AG04449 (cell line): ENCODE measurements at regions not wholly inside any gene's neighbourhood (a gene's known extent, or its start where the extent isn't known, plus 50 kb on each side); places are given as distances from the start of the nearest gene placed in this dataset.
A peak's percentile ranks its signal among the peaks of the same experiment; 100 is the strongest.

Source experiments
- CTCF ChIA-PET: fragments of 350-600 bp; formaldehyde crosslinking; extraction: SDS; loops from one replicate; lab custom pipeline; 2021; ENCODE audit warnings: antibody characterized with exemption; lab: Yijun Ruan, JAX
- POLR2A ChIA-PET: fragments of 400-600, 350-600 bp; formaldehyde crosslinking; extraction: SDS; loops from one replicate; lab custom pipeline; 2020; ENCODE audit warnings: antibody characterized with exemption, inconsistent platforms; lab: Yijun Ruan, JAX
- DNase-seq: peaks from one replicate; pipeline ENCODE4 v3.0.0-alpha.2; 2010; ENCODE audit warnings: low read depth, low spot score
- H3K4me3 ChIP-seq: 2 replicates; pipeline ENCODE4 v1.5.1; 2011; ENCODE audit warnings: low read depth, mild to moderate bottlenecking, control low read depth, low read length
- CTCF ChIP-seq: IDR thresholded peaks from one replicate; pipeline ENCODE4 v1.5.1; 2011; ENCODE audit warnings: mild to moderate bottlenecking, moderate library complexity, low read length, control low read depth, inconsistent platforms; ENCODE audit not compliant: insufficient read depth; ENCODE audit errors: missing control alignments

- no peak overlapping the region for H3K4me3 ChIP-seq
- no peak for DNase-seq
- CTCF ChIA-PET = interaction anchor here (1.1 kb wide), 1 partner anchor 9 kb away, joined by 3 read pairs; no protein-coding TSS in a partner anchor
- POLR2A ChIA-PET = no interaction called here
- TF ChIP-seq CTCF = no peak
Measured at GRCh38 chr7:112874909-112875308, 84.7 kb upstream of the TMEM168 start.

- no peak overlapping the region for H3K4me3 ChIP-seq
- POLR2A ChIA-PET = no interaction called here
- DNase-seq = no peak
- TF ChIP-seq CTCF = no peak
- CTCF ChIA-PET = interaction anchor here (1.1 to 1.2 kb wide), 2 partner anchors 8 to 548 kb away, joined by 3 read pairs; no protein-coding TSS in a partner anchor
Measured at GRCh38 chr7:112873831-112874553, 83.8 kb upstream of the TMEM168 start.

GRCh38 chr7:112869111-112869774 is 79.0 kb upstream of the TMEM168 start:
- CTCF ChIA-PET = interaction anchor here (0.7 to 4.4 kb wide), 10 partner anchors 10 to 313 kb away, joined by 3 to 33 read pairs (median 4); no protein-coding TSS in a partner anchor
- peak; percentile 78 for TF ChIP-seq CTCF
- no peak overlapping the region for H3K4me3 ChIP-seq
- POLR2A ChIA-PET = interaction anchor here (0.8 kb wide), 1 partner anchor 387 kb away, joined by 4 read pairs; no protein-coding TSS in a partner anchor
- no peak for DNase-seq

- TF ChIP-seq CTCF = no peak
- CTCF ChIA-PET = interaction anchor here (0.8 to 4.4 kb wide), 7 partner anchors 9 to 43 kb away, joined by 3 to 33 read pairs (median 4); no protein-coding TSS in a partner anchor
- H3K4me3 ChIP-seq = no peak overlapping the region
- POLR2A ChIA-PET = interaction anchor here (0.8 kb wide), 1 partner anchor 386 kb away, joined by 4 read pairs; no protein-coding TSS in a partner anchor
- DNase-seq = no peak
Measured at GRCh38 chr7:112868609-112869008, 78.4 kb upstream of the TMEM168 start.

- TF ChIP-seq CTCF = no peak
- ChIA-PET POLR2A (no interaction called here), CTCF (interaction anchor here (1.2 to 4.4 kb wide), 2 partner anchors 8 to 13 kb away, joined by 3 to 33 read pairs; no protein-coding TSS in a partner anchor)
- DNase-seq = no peak
- no peak overlapping the region for H3K4me3 ChIP-seq
Measured at GRCh38 chr7:112866424-112866823, 76.2 kb upstream of the TMEM168 start.

- no peak for DNase-seq
- POLR2A ChIA-PET = no interaction called here
- TF ChIP-seq CTCF = no peak
- CTCF ChIA-PET = no interaction called here
- H3K4me3 ChIP-seq = no peak overlapping the region
Measured at GRCh38 chr7:112864380-112864779, 74.2 kb upstream of the TMEM168 start.
